ENCODE measurements at regions not wholly inside any gene's neighbourhood (a gene's known extent, or its start where the extent isn't known, plus 50 kb on each side); places are given as distances from the start of the nearest gene placed in this dataset.

DNA sequence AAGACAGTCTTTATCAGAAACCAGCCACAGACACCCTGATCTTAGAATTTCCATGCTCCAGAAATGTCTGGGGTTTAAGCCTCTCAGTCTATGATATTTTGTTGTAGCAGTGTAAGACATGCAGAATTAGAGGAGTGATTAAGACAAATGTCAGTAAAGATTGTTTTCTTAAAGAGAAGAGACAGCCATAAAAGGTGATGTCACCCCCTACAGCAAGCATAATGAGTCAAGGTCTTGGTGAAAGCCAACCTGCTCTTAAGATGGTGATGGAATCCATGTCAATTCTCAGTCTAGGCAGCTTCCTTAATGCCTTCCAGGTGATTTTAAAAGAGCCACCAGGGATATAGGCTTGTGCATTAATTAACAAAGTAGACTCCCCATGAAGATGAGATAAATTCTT lies 849.9 kb upstream of the EPHA7 start:
- TF ChIP-seq BHLHE40 (IDR thresholded peaks at IDR 0.05; ENCODE audit: low read depth, low read length) (no peak), MYC (IDR thresholded peaks at IDR 0.05; ENCODE audit: borderline replicate concordance, low read length) (no peak), POLR2A (IDR thresholded peaks at IDR 0.05; ENCODE audit: low read length) (no peak), ESRRA (IDR thresholded peaks at IDR 0.05; ENCODE audit: borderline replicate concordance, low read length) (no peak), HOXB5 (CRISPR knock-in tag; IDR thresholded peaks at IDR 0.05) (no peak), HDAC2 (IDR thresholded peaks at IDR 0.05) (no peak), TP53 (CRISPR knock-in tag; IDR thresholded peaks at IDR 0.05) (no peak), RFX5 (IDR thresholded peaks at IDR 0.05) (no peak), EP300 (IDR thresholded peaks at IDR 0.05) (no peak)
- TF ChIP-seq, protein P1, sequence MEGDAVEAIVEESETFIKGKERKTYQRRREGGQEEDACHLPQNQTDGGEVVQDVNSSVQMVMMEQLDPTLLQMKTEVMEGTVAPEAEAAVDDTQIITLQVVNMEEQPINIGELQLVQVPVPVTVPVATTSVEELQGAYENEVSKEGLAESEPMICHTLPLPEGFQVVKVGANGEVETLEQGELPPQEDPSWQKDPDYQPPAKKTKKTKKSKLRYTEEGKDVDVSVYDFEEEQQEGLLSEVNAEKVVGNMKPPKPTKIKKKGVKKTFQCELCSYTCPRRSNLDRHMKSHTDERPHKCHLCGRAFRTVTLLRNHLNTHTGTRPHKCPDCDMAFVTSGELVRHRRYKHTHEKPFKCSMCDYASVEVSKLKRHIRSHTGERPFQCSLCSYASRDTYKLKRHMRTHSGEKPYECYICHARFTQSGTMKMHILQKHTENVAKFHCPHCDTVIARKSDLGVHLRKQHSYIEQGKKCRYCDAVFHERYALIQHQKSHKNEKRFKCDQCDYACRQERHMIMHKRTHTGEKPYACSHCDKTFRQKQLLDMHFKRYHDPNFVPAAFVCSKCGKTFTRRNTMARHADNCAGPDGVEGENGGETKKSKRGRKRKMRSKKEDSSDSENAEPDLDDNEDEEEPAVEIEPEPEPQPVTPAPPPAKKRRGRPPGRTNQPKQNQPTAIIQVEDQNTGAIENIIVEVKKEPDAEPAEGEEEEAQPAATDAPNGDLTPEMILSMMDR (IDR thresholded peaks at IDR 0.05): no peak
- TF ChIP-seq, protein P2, sequence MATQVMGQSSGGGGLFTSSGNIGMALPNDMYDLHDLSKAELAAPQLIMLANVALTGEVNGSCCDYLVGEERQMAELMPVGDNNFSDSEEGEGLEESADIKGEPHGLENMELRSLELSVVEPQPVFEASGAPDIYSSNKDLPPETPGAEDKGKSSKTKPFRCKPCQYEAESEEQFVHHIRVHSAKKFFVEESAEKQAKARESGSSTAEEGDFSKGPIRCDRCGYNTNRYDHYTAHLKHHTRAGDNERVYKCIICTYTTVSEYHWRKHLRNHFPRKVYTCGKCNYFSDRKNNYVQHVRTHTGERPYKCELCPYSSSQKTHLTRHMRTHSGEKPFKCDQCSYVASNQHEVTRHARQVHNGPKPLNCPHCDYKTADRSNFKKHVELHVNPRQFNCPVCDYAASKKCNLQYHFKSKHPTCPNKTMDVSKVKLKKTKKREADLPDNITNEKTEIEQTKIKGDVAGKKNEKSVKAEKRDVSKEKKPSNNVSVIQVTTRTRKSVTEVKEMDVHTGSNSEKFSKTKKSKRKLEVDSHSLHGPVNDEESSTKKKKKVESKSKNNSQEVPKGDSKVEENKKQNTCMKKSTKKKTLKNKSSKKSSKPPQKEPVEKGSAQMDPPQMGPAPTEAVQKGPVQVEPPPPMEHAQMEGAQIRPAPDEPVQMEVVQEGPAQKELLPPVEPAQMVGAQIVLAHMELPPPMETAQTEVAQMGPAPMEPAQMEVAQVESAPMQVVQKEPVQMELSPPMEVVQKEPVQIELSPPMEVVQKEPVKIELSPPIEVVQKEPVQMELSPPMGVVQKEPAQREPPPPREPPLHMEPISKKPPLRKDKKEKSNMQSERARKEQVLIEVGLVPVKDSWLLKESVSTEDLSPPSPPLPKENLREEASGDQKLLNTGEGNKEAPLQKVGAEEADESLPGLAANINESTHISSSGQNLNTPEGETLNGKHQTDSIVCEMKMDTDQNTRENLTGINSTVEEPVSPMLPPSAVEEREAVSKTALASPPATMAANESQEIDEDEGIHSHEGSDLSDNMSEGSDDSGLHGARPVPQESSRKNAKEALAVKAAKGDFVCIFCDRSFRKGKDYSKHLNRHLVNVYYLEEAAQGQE (IDR thresholded peaks at IDR 0.05): no peak
- TF ChIP-seq, protein P3, sequence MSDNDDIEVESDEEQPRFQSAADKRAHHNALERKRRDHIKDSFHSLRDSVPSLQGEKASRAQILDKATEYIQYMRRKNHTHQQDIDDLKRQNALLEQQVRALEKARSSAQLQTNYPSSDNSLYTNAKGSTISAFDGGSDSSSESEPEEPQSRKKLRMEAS (IDR thresholded peaks at IDR 0.05): no peak

All from A549 (cell line).